ENCODE measurements at regions not wholly inside any gene's neighbourhood (a gene's known extent, or its start where the extent isn't known, plus 50 kb on each side); places are given as distances from the start of the nearest gene placed in this dataset.

DNA sequence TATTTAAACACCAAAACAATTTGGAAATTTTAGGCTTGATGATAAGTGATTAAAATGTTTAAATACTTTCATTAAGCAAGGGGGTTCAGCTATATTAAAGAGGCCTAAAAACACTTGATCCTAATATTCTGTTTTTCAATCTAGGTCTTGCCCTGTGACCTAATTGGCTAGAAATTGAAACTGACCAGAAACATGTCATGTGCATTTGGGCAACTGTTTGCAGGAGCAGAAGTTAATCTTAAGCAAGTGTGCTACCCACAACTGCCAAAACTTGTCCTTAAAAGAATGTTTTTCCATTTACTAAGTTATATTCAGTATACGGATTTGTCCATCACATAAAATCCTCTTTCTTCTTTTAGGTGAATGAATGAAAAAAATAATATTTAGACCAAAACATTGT lies 167.3 kb downstream of the PPP1R3A start:
- TF ChIP-seq, protein P1, sequence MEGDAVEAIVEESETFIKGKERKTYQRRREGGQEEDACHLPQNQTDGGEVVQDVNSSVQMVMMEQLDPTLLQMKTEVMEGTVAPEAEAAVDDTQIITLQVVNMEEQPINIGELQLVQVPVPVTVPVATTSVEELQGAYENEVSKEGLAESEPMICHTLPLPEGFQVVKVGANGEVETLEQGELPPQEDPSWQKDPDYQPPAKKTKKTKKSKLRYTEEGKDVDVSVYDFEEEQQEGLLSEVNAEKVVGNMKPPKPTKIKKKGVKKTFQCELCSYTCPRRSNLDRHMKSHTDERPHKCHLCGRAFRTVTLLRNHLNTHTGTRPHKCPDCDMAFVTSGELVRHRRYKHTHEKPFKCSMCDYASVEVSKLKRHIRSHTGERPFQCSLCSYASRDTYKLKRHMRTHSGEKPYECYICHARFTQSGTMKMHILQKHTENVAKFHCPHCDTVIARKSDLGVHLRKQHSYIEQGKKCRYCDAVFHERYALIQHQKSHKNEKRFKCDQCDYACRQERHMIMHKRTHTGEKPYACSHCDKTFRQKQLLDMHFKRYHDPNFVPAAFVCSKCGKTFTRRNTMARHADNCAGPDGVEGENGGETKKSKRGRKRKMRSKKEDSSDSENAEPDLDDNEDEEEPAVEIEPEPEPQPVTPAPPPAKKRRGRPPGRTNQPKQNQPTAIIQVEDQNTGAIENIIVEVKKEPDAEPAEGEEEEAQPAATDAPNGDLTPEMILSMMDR (IDR thresholded peaks at IDR 0.05): no peak
- TF ChIP-seq POLR2A (IDR thresholded peaks at IDR 0.05): no peak

Measured in esophagus squamous epithelium (tissue), 4 donors.